IPS-15b (cell line): ENCODE measurements at regions not wholly inside any gene's neighbourhood (a gene's known extent, or its start where the extent isn't known, plus 50 kb on each side); places are given as distances from the start of the nearest gene placed in this dataset.

ENCODE experiments used
- H3K27me3 ChIP-seq: one replicate; pipeline ENCODE4 v1.6.1; 2013; ENCODE audit warnings: low read length; ENCODE audit not compliant: control insufficient read depth, insufficient read depth
- H3K36me3 ChIP-seq: one replicate; pipeline ENCODE4 v1.6.1; 2013; ENCODE audit warnings: low read length; ENCODE audit not compliant: control insufficient read depth, insufficient read depth
- H3K4me1 ChIP-seq: one replicate; pipeline ENCODE4 v1.6.1; 2013; ENCODE audit warnings: mild to moderate bottlenecking, low read length; ENCODE audit not compliant: control insufficient read depth, insufficient read depth
- H3K4me3 ChIP-seq: one replicate; pipeline ENCODE4 v1.5.1; 2013; ENCODE audit warnings: low read depth, low read length
- H3K9ac ChIP-seq: one replicate; pipeline ENCODE4 v1.6.1; 2013; ENCODE audit warnings: low read depth, mild to moderate bottlenecking, low read length
- H3K9me3 ChIP-seq: one replicate; pipeline ENCODE4 v1.6.1; 2013; ENCODE audit warnings: mild to moderate bottlenecking, low read length; ENCODE audit not compliant: control insufficient read depth, insufficient read depth

- H3K9ac ChIP-seq = no peak overlapping the region
- peaks cover 23% of the 10 kb centered on the region for H3K4me1 ChIP-seq
- no peak overlapping the region for H3K4me3 ChIP-seq
- no peaks in the 10 kb centered on the region for H3K27me3 ChIP-seq
- no peaks in the 10 kb centered on the region for H3K9me3 ChIP-seq
- H3K36me3 ChIP-seq = no peaks in the 10 kb centered on the region
These were observed 72.0 kb upstream of the ARHGAP32 start for GRCh38 chr11:129264114-129264513.

- H3K9me3 ChIP-seq = no peaks in the 10 kb centered on the region
- peaks cover 14% of the 10 kb centered on the region for H3K4me1 ChIP-seq
- no peak overlapping the region for H3K9ac ChIP-seq
- H3K27me3 ChIP-seq = no peaks in the 10 kb centered on the region
- no peaks in the 10 kb centered on the region for H3K36me3 ChIP-seq
- no peak overlapping the region for H3K4me3 ChIP-seq
These were observed 68.6 kb upstream of the ARHGAP32 start for GRCh38 chr11:129260750-129261149.

- Histone ChIP-seq H3K9me3 (no peaks in the 10 kb centered on the region), H3K4me1 (peaks cover 14% of the 10 kb centered on the region), H3K27me3 (no peaks in the 10 kb centered on the region), H3K36me3 (no peaks in the 10 kb centered on the region), H3K4me3 (no peak overlapping the region), H3K9ac (no peak overlapping the region)
These were observed 67.8 kb upstream of the ARHGAP32 start for GRCh38 chr11:129259931-129260348.

- Histone ChIP-seq H3K9ac (no peak overlapping the region), H3K4me1 (peaks cover 16% of the 10 kb centered on the region), H3K4me3 (no peak overlapping the region)
These were observed 66.1 kb upstream of the ARHGAP32 start for GRCh38 chr11:129258205-129258604.

GRCh38 chr11:129257512-129257911, 65.4 kb upstream of the ARHGAP32 start:
- H3K9me3 ChIP-seq = no peaks in the 10 kb centered on the region
- no peaks in the 10 kb centered on the region for H3K27me3 ChIP-seq
- H3K4me3 ChIP-seq = no peak overlapping the region
- no peak overlapping the region for H3K9ac ChIP-seq
- no peaks in the 10 kb centered on the region for H3K36me3 ChIP-seq
- peaks cover 22% of the 10 kb centered on the region for H3K4me1 ChIP-seq

More at GRCh38 chr11:129258205-129258604, 66.1 kb upstream of the ARHGAP32 start:
- Histone ChIP-seq H3K27me3 (no peaks in the 10 kb centered on the region), H3K9me3 (no peaks in the 10 kb centered on the region), H3K36me3 (no peaks in the 10 kb centered on the region)

- no peak overlapping the region for H3K4me3 ChIP-seq
- peaks cover 28% of the 10 kb centered on the region for H3K4me1 ChIP-seq
- H3K27me3 ChIP-seq = no peaks in the 10 kb centered on the region
- no peaks in the 10 kb centered on the region for H3K36me3 ChIP-seq
- H3K9me3 ChIP-seq = no peaks in the 10 kb centered on the region
- no peak overlapping the region for H3K9ac ChIP-seq
These were observed 60.5 kb upstream of the ARHGAP32 start for GRCh38 chr11:129252621-129253020.

- Histone ChIP-seq H3K27me3 (no peaks in the 10 kb centered on the region), H3K9ac (no peak overlapping the region), H3K4me3 (no peak overlapping the region), H3K9me3 (no peaks in the 10 kb centered on the region), H3K36me3 (no peaks in the 10 kb centered on the region), H3K4me1 (peaks cover 28% of the 10 kb centered on the region)
These were observed 58.9 kb upstream of the ARHGAP32 start for GRCh38 chr11:129251067-129251466.

- H3K9ac ChIP-seq = no peak overlapping the region
- H3K9me3 ChIP-seq = no peaks in the 10 kb centered on the region
- no peaks in the 10 kb centered on the region for H3K27me3 ChIP-seq
- H3K4me1 ChIP-seq = peaks cover 28% of the 10 kb centered on the region
- no peak overlapping the region for H3K4me3 ChIP-seq
- no peaks in the 10 kb centered on the region for H3K36me3 ChIP-seq
These were observed 57.8 kb upstream of the ARHGAP32 start for GRCh38 chr11:129249923-129250322.

GRCh38 chr11:129249351-129249750, 57.2 kb upstream of the ARHGAP32 start:
- Histone ChIP-seq H3K4me3 (no peak overlapping the region), H3K27me3 (no peaks in the 10 kb centered on the region), H3K4me1 (peaks cover 28% of the 10 kb centered on the region), H3K9me3 (no peaks in the 10 kb centered on the region), H3K36me3 (no peaks in the 10 kb centered on the region), H3K9ac (no peak overlapping the region)

- no peaks in the 10 kb centered on the region for H3K36me3 ChIP-seq
- H3K4me1 ChIP-seq = peaks cover 28% of the 10 kb centered on the region
- no peak overlapping the region for H3K9ac ChIP-seq
- no peaks in the 10 kb centered on the region for H3K9me3 ChIP-seq
- no peaks in the 10 kb centered on the region for H3K27me3 ChIP-seq
- H3K4me3 ChIP-seq = no peak overlapping the region
These were observed 56.5 kb upstream of the ARHGAP32 start for GRCh38 chr11:129248618-129249017.

GRCh38 chr11:129247135-129247534, 55.0 kb upstream of the ARHGAP32 start:
- H3K36me3 ChIP-seq = no peaks in the 10 kb centered on the region
- H3K9ac ChIP-seq = no peak overlapping the region
- no peak overlapping the region for H3K4me3 ChIP-seq
- H3K9me3 ChIP-seq = no peaks in the 10 kb centered on the region
- H3K27me3 ChIP-seq = no peaks in the 10 kb centered on the region
- H3K4me1 ChIP-seq = peaks cover 16% of the 10 kb centered on the region

GRCh38 chr11:129242855-129243254, 50.7 kb upstream of the ARHGAP32 start:
- Histone ChIP-seq H3K9me3 (no peaks in the 10 kb centered on the region), H3K36me3 (no peaks in the 10 kb centered on the region), H3K27me3 (no peaks in the 10 kb centered on the region), H3K4me1 (no peaks in the 10 kb centered on the region), H3K4me3 (no peak overlapping the region), H3K9ac (no peak overlapping the region)
